Transverse colon (tissue), 4 donors: ENCODE measurements at regions not wholly inside any gene's neighbourhood (a gene's known extent, or its start where the extent isn't known, plus 50 kb on each side); places are given as distances from the start of the nearest gene placed in this dataset.

ENCODE experiments used
- EP300 ChIP-seq: sonication (generic); formaldehyde crosslinking; IDR thresholded peaks from one replicate; pipeline ENCODE4 v1.6.1; 2017; ENCODE audit warnings: antibody characterized with exemption, low read depth
- POLR2A ChIP-seq: fragments of 450-650 bp; IDR thresholded peaks from one replicate; pipeline ENCODE4 v1.6.1; 2016; ENCODE audit warnings: antibody characterized with exemption, mild to moderate bottlenecking, moderate library complexity
- POLR2AphosphoS5 ChIP-seq, 3 donors: sonication (generic); formaldehyde crosslinking; IDR thresholded peaks; one replicate each; pipeline ENCODE4 v1.6.1; 2016; ENCODE audit warnings: antibody characterized with exemption in 3 of 3
- TF ChIP-seq, protein P1 (sequence below), 5 experiments: fragments of 200-600 bp in 3 of 5; fragments of 450-650 bp in 2 of 5; sonication (generic) in 3 of 5; IDR thresholded peaks; 1 replicate in 2 of 5; 2 replicates in 3 of 5; pipeline ENCODE4 v1.5.1; 2016 to 2017; ENCODE audit warnings: antibody characterized with exemption in 5 of 5, inconsistent platforms in 3 of 5, mild to moderate bottlenecking in 2 of 5, moderate library complexity in 1 of 5

DNA sequence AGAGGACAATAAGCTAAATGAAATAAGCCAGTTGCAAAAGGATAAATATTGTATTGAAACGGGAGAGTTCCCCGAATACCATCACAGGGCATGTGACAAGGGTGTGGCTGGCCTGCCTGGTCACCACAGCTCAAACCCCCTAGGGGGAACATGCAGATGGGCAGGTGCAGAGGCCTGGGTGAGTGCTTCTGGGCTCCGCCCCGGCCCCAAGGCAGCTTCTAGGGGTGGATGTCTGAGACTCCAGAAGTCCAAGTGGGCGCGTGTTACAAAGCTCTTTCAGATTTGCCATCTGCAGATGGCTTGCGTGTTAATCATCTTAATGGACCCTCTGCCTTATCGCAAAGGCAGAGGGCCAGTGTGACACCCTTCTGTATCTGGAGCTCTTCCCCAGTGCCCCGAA is 559.2 kb upstream of the IMPG1 start:
- no peak for TF ChIP-seq POLR2A
- TF ChIP-seq, protein P1, sequence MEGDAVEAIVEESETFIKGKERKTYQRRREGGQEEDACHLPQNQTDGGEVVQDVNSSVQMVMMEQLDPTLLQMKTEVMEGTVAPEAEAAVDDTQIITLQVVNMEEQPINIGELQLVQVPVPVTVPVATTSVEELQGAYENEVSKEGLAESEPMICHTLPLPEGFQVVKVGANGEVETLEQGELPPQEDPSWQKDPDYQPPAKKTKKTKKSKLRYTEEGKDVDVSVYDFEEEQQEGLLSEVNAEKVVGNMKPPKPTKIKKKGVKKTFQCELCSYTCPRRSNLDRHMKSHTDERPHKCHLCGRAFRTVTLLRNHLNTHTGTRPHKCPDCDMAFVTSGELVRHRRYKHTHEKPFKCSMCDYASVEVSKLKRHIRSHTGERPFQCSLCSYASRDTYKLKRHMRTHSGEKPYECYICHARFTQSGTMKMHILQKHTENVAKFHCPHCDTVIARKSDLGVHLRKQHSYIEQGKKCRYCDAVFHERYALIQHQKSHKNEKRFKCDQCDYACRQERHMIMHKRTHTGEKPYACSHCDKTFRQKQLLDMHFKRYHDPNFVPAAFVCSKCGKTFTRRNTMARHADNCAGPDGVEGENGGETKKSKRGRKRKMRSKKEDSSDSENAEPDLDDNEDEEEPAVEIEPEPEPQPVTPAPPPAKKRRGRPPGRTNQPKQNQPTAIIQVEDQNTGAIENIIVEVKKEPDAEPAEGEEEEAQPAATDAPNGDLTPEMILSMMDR (IDR thresholded peaks at IDR 0.05) = no peak
- no peak for TF ChIP-seq POLR2AphosphoS5 (IDR thresholded peaks at IDR 0.05)
- no peak for TF ChIP-seq EP300
